ENCODE measurements at regions not wholly inside any gene's neighbourhood (a gene's known extent, or its start where the extent isn't known, plus 50 kb on each side); places are given as distances from the start of the nearest gene placed in this dataset.

DNA sequence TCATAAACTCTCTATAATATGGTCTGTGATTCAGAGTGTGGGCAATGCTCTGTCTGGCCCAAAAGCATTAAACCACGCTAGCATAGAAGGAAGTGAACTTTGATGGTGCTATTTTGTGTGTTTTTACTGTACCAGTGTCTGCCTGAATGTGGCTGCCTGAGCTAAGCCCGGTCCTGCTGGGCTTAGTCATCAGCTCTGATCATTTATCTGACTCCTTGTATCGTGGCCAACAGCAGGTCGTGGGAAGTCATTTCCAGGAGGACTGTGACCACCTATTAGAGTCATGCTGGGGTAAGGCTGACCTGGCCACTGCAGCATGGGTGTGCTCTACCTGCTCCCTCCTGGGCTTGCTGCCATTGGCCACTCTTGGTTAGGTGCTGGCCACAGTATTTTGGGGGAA is 239.1 kb upstream of the CEP162 start:
- Histone ChIP-seq H3K4me1 (ENCODE audit: control insufficient read depth, extremely low read depth, insufficient read depth, low read length) (no peaks in the 10 kb centered on the region), H3K27me3 (ENCODE audit: control insufficient read depth, extremely low read depth, insufficient read depth, low read length) (no peaks in the 10 kb centered on the region), H3K9me1 (ENCODE audit: control insufficient read depth, extremely low read depth, insufficient read depth, low read length) (no peaks in the 10 kb centered on the region), H3K4me3 (ENCODE audit: control insufficient read depth in 2 of 3, extremely low read depth in 1 of 3, insufficient read depth in 2 of 3, low read depth in 1 of 3, low read length in 3 of 3) (no peak overlapping the region), H3K9ac (ENCODE audit: control insufficient read depth, extremely low read depth, insufficient read depth, low read length) (no peak overlapping the region), H2AFZ (ENCODE audit: control insufficient read depth, low read length) (no peak overlapping the region), H3K36me3 (ENCODE audit: control insufficient read depth in 2 of 2, extremely low read depth in 1 of 2, insufficient read depth in 2 of 2, low read length in 2 of 2) (no peaks in the 10 kb centered on the region), H3K4me2 (ENCODE audit: control insufficient read depth, extremely low read depth, insufficient read depth, low read depth, low read length) (no peak overlapping the region), H3K79me2 (ENCODE audit: control insufficient read depth, insufficient read depth, low read length) (no peaks in the 10 kb centered on the region), H3K9me3 (ENCODE audit: control insufficient read depth, low read depth, low read length) (no peaks in the 10 kb centered on the region), H3K27ac (ENCODE audit: control insufficient read depth, insufficient read depth, low read length) (no peak overlapping the region), H4K20me1 (ENCODE audit: control insufficient read depth, extremely low read depth, insufficient read depth, low read length) (no peaks in the 10 kb centered on the region)
- TF ChIP-seq, protein P1, sequence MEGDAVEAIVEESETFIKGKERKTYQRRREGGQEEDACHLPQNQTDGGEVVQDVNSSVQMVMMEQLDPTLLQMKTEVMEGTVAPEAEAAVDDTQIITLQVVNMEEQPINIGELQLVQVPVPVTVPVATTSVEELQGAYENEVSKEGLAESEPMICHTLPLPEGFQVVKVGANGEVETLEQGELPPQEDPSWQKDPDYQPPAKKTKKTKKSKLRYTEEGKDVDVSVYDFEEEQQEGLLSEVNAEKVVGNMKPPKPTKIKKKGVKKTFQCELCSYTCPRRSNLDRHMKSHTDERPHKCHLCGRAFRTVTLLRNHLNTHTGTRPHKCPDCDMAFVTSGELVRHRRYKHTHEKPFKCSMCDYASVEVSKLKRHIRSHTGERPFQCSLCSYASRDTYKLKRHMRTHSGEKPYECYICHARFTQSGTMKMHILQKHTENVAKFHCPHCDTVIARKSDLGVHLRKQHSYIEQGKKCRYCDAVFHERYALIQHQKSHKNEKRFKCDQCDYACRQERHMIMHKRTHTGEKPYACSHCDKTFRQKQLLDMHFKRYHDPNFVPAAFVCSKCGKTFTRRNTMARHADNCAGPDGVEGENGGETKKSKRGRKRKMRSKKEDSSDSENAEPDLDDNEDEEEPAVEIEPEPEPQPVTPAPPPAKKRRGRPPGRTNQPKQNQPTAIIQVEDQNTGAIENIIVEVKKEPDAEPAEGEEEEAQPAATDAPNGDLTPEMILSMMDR (optimal IDR thresholded peaks at IDR 0.05 in 1 of 3, IDR thresholded peaks at IDR 0.05 in 1 of 3, conservative IDR thresholded peaks at IDR 0.05 in 1 of 3; ENCODE audit: extremely low read depth in 1 of 3, insufficient read depth in 2 of 3, low read length in 3 of 3), result no peak
- TF ChIP-seq EZH2 (IDR thresholded peaks at IDR 0.05; ENCODE audit: low read length), result no peak
- DNase-seq (ENCODE audit: low read depth, low spot score), result no peak
- no peak for FAIRE-seq
- dilution Hi-C loops (cut with MboI; ENCODE audit: extremely low pct_ligation_motif_present, low sequenced_read_pairs), result no loop called here

DNA sequence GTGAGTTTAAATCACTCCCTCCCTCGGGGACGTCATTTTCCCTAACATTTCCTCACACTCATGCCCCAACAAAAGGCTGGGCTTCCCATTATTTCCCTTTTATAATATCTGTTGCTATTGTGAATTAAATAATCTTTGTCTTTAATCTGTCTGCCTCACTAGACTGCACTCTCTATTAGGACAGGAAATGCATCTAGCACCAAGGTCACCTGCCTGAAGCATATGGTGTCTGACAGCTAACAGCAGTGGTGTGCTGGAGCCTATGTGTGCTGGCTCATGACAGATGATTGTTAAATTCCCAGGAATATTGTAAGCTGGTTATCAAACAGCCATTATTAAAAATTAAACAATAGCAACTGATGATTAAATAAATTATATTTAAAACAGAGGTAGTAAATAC is 237.0 kb upstream of the CEP162 start:
- H3K27me3 ChIP-seq (ENCODE audit: control insufficient read depth, extremely low read depth, insufficient read depth, low read length), result no peaks in the 10 kb centered on the region
- TF ChIP-seq, protein P1 (optimal IDR thresholded peaks at IDR 0.05 in 1 of 3, IDR thresholded peaks at IDR 0.05 in 1 of 3, conservative IDR thresholded peaks at IDR 0.05 in 1 of 3; ENCODE audit: extremely low read depth in 1 of 3, insufficient read depth in 2 of 3, low read length in 3 of 3), result no peak
- H3K4me3 ChIP-seq (ENCODE audit: control insufficient read depth in 2 of 3, extremely low read depth in 1 of 3, insufficient read depth in 2 of 3, low read depth in 1 of 3, low read length in 3 of 3), result no peak overlapping the region
- H2AFZ ChIP-seq (ENCODE audit: control insufficient read depth, low read length), result no peak overlapping the region
- H4K20me1 ChIP-seq (ENCODE audit: control insufficient read depth, extremely low read depth, insufficient read depth, low read length), result no peaks in the 10 kb centered on the region
- no peak overlapping the region for H3K4me2 ChIP-seq (ENCODE audit: control insufficient read depth, extremely low read depth, insufficient read depth, low read depth, low read length)
- DNase-seq (ENCODE audit: low read depth, low spot score), result no peak
- H3K36me3 ChIP-seq (ENCODE audit: control insufficient read depth in 2 of 2, extremely low read depth in 1 of 2, insufficient read depth in 2 of 2, low read length in 2 of 2), result no peaks in the 10 kb centered on the region
- no peaks in the 10 kb centered on the region for H3K9me1 ChIP-seq (ENCODE audit: control insufficient read depth, extremely low read depth, insufficient read depth, low read length)
- H3K4me1 ChIP-seq (ENCODE audit: control insufficient read depth, extremely low read depth, insufficient read depth, low read length), result no peaks in the 10 kb centered on the region
- H3K79me2 ChIP-seq (ENCODE audit: control insufficient read depth, insufficient read depth, low read length), result no peaks in the 10 kb centered on the region
- FAIRE-seq, result no peak
- no peaks in the 10 kb centered on the region for H3K9me3 ChIP-seq (ENCODE audit: control insufficient read depth, low read depth, low read length)
- no peak overlapping the region for H3K9ac ChIP-seq (ENCODE audit: control insufficient read depth, extremely low read depth, insufficient read depth, low read length)
- no peak overlapping the region for H3K27ac ChIP-seq (ENCODE audit: control insufficient read depth, insufficient read depth, low read length)
- dilution Hi-C loops (cut with MboI; ENCODE audit: extremely low pct_ligation_motif_present, low sequenced_read_pairs), result no loop called here

All from keratinocyte (primary cell).